GM18519 (cell line): ENCODE measurements at regions not wholly inside any gene's neighbourhood (a gene's known extent, or its start where the extent isn't known, plus 50 kb on each side); places are given as distances from the start of the nearest gene placed in this dataset.

Experiments used
- ATAC-seq: cut with Tn5 transposase; IDR thresholded peaks from one replicate; pipeline ENCODE4 v1.9.1; 2021; ENCODE audit warnings: mild to moderate bottlenecking, moderate library complexity; ENCODE audit not compliant: unreplicated experiment, low FRiP score

- ATAC-seq, result no peak
Observed at GRCh38 chr5:118555727-118556126, 432.6 kb downstream of the DTWD2 start.

GRCh38 chr5:118554981-118555380 is 433.4 kb downstream of the DTWD2 start:
- ATAC-seq, result no peak

GRCh38 chr5:118554241-118554640 is 434.1 kb downstream of the DTWD2 start:
- no peak for ATAC-seq

GRCh38 chr5:118553662-118554061 is 434.7 kb downstream of the DTWD2 start:
- no peak for ATAC-seq

- no peak for ATAC-seq
Observed at GRCh38 chr5:118552731-118553360, 435.5 kb downstream of the DTWD2 start.

- ATAC-seq, result no peak
Observed at GRCh38 chr5:118552146-118552545, 436.2 kb downstream of the DTWD2 start.

GRCh38 chr5:118551716-118552115 is 436.6 kb downstream of the DTWD2 start:
- no peak for ATAC-seq

- no peak for ATAC-seq
Observed at GRCh38 chr5:118551031-118551430, 437.3 kb downstream of the DTWD2 start.

GRCh38 chr5:118548761-118549720 is 439.3 kb downstream of the DTWD2 start:
- ATAC-seq, result no peak

GRCh38 chr5:118545470-118545869 is 442.9 kb downstream of the DTWD2 start:
- no peak for ATAC-seq

GRCh38 chr5:118544887-118545449 is 443.4 kb downstream of the DTWD2 start:
- no peak for ATAC-seq

- no peak for ATAC-seq
Observed at GRCh38 chr5:118533923-118534322, 454.4 kb downstream of the DTWD2 start.

GRCh38 chr5:118533156-118533555 is 455.2 kb downstream of the DTWD2 start:
- no peak for ATAC-seq

- no peak for ATAC-seq
Observed at GRCh38 chr5:118531276-118531675, 457.1 kb downstream of the DTWD2 start.

GRCh38 chr5:118529361-118530144 is 458.8 kb downstream of the DTWD2 start:
- no peak for ATAC-seq

- no peak for ATAC-seq
Observed at GRCh38 chr5:118522626-118523025, 465.7 kb downstream of the DTWD2 start.

- ATAC-seq, result no peak
Observed at GRCh38 chr5:118520771-118521415, 467.5 kb downstream of the DTWD2 start.

- no peak for ATAC-seq
Observed at GRCh38 chr5:118519466-118519865, 468.9 kb downstream of the DTWD2 start.

- ATAC-seq, result no peak
Observed at GRCh38 chr5:118518720-118519119, 469.6 kb downstream of the DTWD2 start.

GRCh38 chr5:118511846-118512245 is 476.5 kb downstream of the DTWD2 start:
- ATAC-seq, result no peak
